Neural cell (in vitro differentiated cells): ENCODE measurements at regions not wholly inside any gene's neighbourhood (a gene's known extent, or its start where the extent isn't known, plus 50 kb on each side); places are given as distances from the start of the nearest gene placed in this dataset.

Source experiments
- EP300 ChIP-seq: fragments of 450-650 bp; conservative IDR thresholded peaks from 2 replicates; pipeline ENCODE4 v1.6.1; 2014; ENCODE audit warnings: antibody characterized with exemption, mild to moderate bottlenecking, moderate library complexity; ENCODE audit not compliant: poor library complexity, severe bottlenecking
- EZH2 ChIP-seq: fragments of 200-600, 300-800 bp; shearing (Covaris generic), sonication (generic); IDR thresholded peaks from 2 replicates; pipeline ENCODE4 v1.6.1; 2014; ENCODE audit warnings: antibody characterized with exemption, low read length, borderline replicate concordance, mild to moderate bottlenecking; ENCODE audit not compliant: insufficient read depth, poor library complexity, severe bottlenecking
- MXI1 ChIP-seq: fragments of 450-650 bp; conservative IDR thresholded peaks from 2 replicates; pipeline ENCODE4 v1.6.1; 2014; ENCODE audit warnings: antibody characterized with exemption, mild to moderate bottlenecking; ENCODE audit not compliant: poor library complexity, severe bottlenecking
- POLR2AphosphoS5 ChIP-seq: IDR thresholded peaks from 2 replicates; pipeline ENCODE4 v1.6.1; 2012
- RAD21 ChIP-seq: fragments of 450-650 bp; conservative IDR thresholded peaks from 2 replicates; pipeline ENCODE4 v1.6.1; 2014; ENCODE audit warnings: antibody characterized with exemption, mild to moderate bottlenecking, moderate library complexity
- SMC3 ChIP-seq: fragments of 450-650 bp; conservative IDR thresholded peaks from 2 replicates; pipeline ENCODE4 v1.6.1; 2014; ENCODE audit warnings: antibody characterized with exemption, mild to moderate bottlenecking, moderate library complexity; ENCODE audit not compliant: poor library complexity
- TAF1 ChIP-seq: IDR thresholded peaks from 2 replicates; pipeline ENCODE4 v1.6.1; 2012; ENCODE audit warnings: low read depth
- TF ChIP-seq, protein P1 (sequence below): fragments of 450-650 bp; IDR thresholded peaks from 2 replicates; pipeline ENCODE4 v1.5.1; 2014; ENCODE audit warnings: antibody characterized with exemption, mild to moderate bottlenecking, moderate library complexity; ENCODE audit not compliant: poor library complexity, severe bottlenecking
- TF ChIP-seq, protein P2 (sequence below): IDR thresholded peaks from 2 replicates; pipeline ENCODE4 v1.6.1; 2012; ENCODE audit warnings: borderline replicate concordance

DNA sequence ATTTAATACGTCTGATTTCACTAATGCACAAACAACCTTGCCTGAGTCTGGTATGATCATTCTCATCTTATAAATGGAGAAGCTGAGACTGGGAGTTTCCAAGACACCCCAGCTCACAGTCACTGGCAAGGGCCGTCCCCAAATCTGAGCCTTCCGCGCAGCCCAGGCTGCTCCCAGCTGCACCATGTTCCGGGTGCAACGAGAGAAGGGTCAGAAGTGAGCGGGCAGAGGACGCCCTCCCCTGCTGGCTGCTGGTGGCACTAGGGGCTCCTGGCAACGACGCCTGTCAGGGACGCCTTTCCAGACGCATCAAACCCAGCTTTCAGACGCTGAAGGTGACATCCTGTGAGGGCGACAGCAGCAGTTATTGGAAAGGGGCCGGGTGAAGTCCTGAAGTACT, 115.3 kb upstream of the PROKR2 start:
- TF ChIP-seq, protein P1, sequence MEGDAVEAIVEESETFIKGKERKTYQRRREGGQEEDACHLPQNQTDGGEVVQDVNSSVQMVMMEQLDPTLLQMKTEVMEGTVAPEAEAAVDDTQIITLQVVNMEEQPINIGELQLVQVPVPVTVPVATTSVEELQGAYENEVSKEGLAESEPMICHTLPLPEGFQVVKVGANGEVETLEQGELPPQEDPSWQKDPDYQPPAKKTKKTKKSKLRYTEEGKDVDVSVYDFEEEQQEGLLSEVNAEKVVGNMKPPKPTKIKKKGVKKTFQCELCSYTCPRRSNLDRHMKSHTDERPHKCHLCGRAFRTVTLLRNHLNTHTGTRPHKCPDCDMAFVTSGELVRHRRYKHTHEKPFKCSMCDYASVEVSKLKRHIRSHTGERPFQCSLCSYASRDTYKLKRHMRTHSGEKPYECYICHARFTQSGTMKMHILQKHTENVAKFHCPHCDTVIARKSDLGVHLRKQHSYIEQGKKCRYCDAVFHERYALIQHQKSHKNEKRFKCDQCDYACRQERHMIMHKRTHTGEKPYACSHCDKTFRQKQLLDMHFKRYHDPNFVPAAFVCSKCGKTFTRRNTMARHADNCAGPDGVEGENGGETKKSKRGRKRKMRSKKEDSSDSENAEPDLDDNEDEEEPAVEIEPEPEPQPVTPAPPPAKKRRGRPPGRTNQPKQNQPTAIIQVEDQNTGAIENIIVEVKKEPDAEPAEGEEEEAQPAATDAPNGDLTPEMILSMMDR = no peak
- TF ChIP-seq EP300 = no peak
- no peak for TF ChIP-seq EZH2
- no peak for TF ChIP-seq POLR2AphosphoS5
- TF ChIP-seq RAD21 = no peak
- TF ChIP-seq, protein P2, sequence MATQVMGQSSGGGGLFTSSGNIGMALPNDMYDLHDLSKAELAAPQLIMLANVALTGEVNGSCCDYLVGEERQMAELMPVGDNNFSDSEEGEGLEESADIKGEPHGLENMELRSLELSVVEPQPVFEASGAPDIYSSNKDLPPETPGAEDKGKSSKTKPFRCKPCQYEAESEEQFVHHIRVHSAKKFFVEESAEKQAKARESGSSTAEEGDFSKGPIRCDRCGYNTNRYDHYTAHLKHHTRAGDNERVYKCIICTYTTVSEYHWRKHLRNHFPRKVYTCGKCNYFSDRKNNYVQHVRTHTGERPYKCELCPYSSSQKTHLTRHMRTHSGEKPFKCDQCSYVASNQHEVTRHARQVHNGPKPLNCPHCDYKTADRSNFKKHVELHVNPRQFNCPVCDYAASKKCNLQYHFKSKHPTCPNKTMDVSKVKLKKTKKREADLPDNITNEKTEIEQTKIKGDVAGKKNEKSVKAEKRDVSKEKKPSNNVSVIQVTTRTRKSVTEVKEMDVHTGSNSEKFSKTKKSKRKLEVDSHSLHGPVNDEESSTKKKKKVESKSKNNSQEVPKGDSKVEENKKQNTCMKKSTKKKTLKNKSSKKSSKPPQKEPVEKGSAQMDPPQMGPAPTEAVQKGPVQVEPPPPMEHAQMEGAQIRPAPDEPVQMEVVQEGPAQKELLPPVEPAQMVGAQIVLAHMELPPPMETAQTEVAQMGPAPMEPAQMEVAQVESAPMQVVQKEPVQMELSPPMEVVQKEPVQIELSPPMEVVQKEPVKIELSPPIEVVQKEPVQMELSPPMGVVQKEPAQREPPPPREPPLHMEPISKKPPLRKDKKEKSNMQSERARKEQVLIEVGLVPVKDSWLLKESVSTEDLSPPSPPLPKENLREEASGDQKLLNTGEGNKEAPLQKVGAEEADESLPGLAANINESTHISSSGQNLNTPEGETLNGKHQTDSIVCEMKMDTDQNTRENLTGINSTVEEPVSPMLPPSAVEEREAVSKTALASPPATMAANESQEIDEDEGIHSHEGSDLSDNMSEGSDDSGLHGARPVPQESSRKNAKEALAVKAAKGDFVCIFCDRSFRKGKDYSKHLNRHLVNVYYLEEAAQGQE = no peak
- no peak for TF ChIP-seq MXI1
- TF ChIP-seq SMC3 = no peak
- no peak for TF ChIP-seq TAF1
